Glutamatergic neuron (in vitro differentiated cells): ENCODE measurements at regions not wholly inside any gene's neighbourhood (a gene's known extent, or its start where the extent isn't known, plus 50 kb on each side); places are given as distances from the start of the nearest gene placed in this dataset.

ENCODE experiments used
- DNase-seq: peaks from one replicate; pipeline ENCODE4 v3.0.0; 2022
- H3K27ac Mint-ChIP-seq: one replicate; pipeline ENCODE4 v1.8.0; 2020; ENCODE audit warnings: mild to moderate bottlenecking, mixed read lengths, inconsistent platforms; ENCODE audit not compliant: unreplicated experiment
- H3K27me3 Mint-ChIP-seq: one replicate; pipeline ENCODE4 v1.8.0; 2020; ENCODE audit warnings: mild to moderate bottlenecking, moderate library complexity, mixed read lengths, inconsistent platforms; ENCODE audit not compliant: unreplicated experiment
- H3K36me3 Mint-ChIP-seq: one replicate; pipeline ENCODE4 v1.8.0; 2020; ENCODE audit warnings: mild to moderate bottlenecking, mixed read lengths, inconsistent platforms; ENCODE audit not compliant: unreplicated experiment
- H3K4me1 Mint-ChIP-seq: one replicate; pipeline ENCODE4 v1.8.0; 2020; ENCODE audit warnings: mild to moderate bottlenecking, low read depth, mixed read lengths, inconsistent platforms; ENCODE audit not compliant: unreplicated experiment
- H3K4me3 Mint-ChIP-seq: one replicate; pipeline ENCODE4 v1.8.0; 2020; ENCODE audit warnings: mild to moderate bottlenecking, mixed read lengths, inconsistent platforms; ENCODE audit not compliant: unreplicated experiment
- H3K9me3 Mint-ChIP-seq: one replicate; pipeline ENCODE4 v1.8.0; 2020; ENCODE audit warnings: mild to moderate bottlenecking, moderate library complexity, mixed read lengths, inconsistent platforms; ENCODE audit not compliant: unreplicated experiment
- TF ChIP-seq, protein P1 (sequence below): fragments of 200-600 bp; sonication (generic); IDR thresholded peaks from one replicate; pipeline ENCODE4 v1.5.0; 2021; ENCODE audit not compliant: partially characterized antibody, unreplicated experiment

DNA sequence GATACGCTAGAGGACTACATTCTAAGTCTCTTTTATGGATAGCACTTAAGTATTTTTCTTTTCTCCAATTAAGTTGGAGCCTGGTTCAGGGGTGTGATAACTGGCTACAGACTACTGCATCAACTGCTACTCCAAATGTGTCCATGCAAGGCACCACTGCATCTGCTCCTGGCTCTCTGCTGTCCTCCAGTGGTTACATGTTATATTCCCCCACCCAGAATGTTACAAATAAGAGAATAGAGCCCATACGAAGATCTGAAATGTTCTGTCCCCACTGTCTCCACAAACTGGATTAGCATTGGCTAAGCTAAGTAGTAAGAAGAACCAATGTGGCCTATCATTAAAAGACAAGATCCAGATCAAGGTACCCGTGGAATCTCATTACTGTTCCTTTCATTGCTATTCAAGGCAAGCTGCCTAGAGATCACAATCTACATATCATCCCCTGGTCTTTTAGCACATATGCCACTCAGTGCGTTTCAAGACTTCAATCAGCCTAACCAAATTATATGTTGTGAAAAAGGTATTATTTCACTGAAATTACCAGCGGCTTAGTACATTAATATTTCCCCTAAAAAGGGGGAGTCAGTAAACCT lies 308.3 kb upstream of the SLC8A1 start:
- no peaks in the 10 kb centered on the region for H3K9me3 Mint-ChIP-seq
- TF ChIP-seq, protein P1, sequence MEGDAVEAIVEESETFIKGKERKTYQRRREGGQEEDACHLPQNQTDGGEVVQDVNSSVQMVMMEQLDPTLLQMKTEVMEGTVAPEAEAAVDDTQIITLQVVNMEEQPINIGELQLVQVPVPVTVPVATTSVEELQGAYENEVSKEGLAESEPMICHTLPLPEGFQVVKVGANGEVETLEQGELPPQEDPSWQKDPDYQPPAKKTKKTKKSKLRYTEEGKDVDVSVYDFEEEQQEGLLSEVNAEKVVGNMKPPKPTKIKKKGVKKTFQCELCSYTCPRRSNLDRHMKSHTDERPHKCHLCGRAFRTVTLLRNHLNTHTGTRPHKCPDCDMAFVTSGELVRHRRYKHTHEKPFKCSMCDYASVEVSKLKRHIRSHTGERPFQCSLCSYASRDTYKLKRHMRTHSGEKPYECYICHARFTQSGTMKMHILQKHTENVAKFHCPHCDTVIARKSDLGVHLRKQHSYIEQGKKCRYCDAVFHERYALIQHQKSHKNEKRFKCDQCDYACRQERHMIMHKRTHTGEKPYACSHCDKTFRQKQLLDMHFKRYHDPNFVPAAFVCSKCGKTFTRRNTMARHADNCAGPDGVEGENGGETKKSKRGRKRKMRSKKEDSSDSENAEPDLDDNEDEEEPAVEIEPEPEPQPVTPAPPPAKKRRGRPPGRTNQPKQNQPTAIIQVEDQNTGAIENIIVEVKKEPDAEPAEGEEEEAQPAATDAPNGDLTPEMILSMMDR: peak; percentile 36
- no peak overlapping the region for H3K27ac Mint-ChIP-seq
- no peaks in the 10 kb centered on the region for H3K4me1 Mint-ChIP-seq
- DNase-seq: peak; percentile 32
- H3K36me3 Mint-ChIP-seq: no peaks in the 10 kb centered on the region
- H3K27me3 Mint-ChIP-seq: no peaks in the 10 kb centered on the region
- H3K4me3 Mint-ChIP-seq: no peak overlapping the region

DNA sequence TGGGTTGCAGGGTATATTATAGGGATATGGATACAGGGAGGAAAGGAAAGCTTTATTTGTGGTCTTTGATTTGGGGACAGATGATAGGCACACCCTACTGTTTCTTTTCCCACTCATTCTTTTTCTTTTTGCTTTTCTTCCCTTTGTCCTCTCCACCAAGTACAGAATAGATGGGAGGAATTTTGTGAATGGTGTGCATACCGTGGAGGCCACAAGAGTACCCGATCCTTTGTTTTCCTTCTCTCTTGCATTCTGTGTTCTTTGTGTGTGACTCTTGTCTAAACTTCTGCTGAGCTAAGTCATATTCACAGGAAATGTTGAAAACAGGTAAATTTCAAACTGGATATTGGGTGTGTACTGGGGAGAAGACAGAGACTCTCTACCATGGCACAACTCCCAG lies 321.4 kb upstream of the SLC8A1 start:
- Mint-ChIP-seq H3K27ac (no peak overlapping the region), H3K9me3 (no peaks in the 10 kb centered on the region), H3K4me1 (no peaks in the 10 kb centered on the region), H3K4me3 (no peak overlapping the region), H3K27me3 (no peaks in the 10 kb centered on the region), H3K36me3 (no peaks in the 10 kb centered on the region)
- DNase-seq: no peak
- TF ChIP-seq, protein P1: no peak

DNA sequence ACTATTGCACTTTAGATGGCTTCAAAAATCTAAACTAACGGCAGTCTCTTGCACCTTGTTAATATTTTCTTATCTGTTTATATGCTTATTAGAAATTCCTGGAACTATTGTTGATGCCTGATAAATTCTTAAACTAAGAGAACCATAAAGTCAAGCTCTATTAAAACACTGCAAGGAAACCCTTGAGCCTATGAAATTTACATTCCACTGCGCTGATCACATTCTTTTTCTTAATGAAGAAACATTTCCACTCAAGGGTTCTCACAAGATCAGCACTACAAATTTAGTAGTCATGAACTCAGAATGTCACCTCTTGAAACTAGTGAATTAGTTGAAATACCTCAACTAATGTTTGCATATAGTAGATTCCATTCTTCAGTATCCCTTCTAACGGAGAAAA lies 331.8 kb upstream of the SLC8A1 start:
- Mint-ChIP-seq H3K4me3 (no peak overlapping the region), H3K9me3 (peaks cover 2% of the 10 kb centered on the region), H3K4me1 (no peaks in the 10 kb centered on the region), H3K36me3 (no peaks in the 10 kb centered on the region), H3K27ac (no peak overlapping the region), H3K27me3 (no peaks in the 10 kb centered on the region)
- TF ChIP-seq, protein P1: no peak
- DNase-seq: no peak

DNA sequence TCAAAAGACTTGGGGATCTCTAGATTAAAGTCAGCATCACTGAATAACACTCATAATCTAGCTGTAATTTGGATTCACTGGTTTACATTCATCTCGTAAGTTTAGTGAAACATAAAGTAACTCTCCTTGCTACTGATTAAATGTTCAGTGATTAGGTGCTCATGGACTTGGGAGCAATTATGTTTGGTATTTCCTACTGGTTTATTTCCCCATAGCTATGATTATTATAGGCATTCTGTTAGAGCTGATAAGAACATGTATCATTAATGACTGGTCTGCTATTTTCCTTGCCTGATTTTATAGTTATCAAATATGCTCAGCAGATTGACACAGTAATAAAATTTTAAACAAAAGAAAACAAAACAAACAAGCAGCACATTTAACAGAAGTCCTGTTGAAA lies 334.7 kb upstream of the SLC8A1 start:
- Mint-ChIP-seq H3K27me3 (no peaks in the 10 kb centered on the region), H3K27ac (no peak overlapping the region), H3K36me3 (no peaks in the 10 kb centered on the region), H3K4me3 (no peak overlapping the region), H3K4me1 (no peaks in the 10 kb centered on the region), H3K9me3 (peaks cover 2% of the 10 kb centered on the region)
- no peak for DNase-seq
- TF ChIP-seq, protein P1: no peak

DNA sequence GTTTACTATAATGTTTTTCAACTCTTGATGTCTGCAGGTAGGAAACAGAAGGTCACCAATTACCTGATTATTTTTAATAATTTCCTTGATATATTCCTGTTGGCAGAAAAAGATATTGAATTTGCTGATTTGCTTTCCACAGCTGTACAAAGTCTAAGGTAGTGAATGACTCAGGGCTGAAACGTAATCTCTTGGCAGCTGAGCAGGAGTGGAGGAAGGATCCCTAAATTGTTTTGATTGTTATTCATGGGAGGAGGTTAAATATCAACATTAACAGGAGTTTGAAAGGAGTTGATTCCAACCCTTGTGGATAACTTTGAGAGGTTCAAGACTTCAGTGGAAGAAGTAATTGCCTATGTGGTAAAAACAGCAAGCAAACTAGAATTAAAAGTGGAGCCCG lies 345.2 kb upstream of the SLC8A1 start:
- no peak overlapping the region for H3K4me3 Mint-ChIP-seq
- no peak for DNase-seq
- no peaks in the 10 kb centered on the region for H3K9me3 Mint-ChIP-seq
- no peak overlapping the region for H3K27ac Mint-ChIP-seq
- no peaks in the 10 kb centered on the region for H3K4me1 Mint-ChIP-seq
- no peaks in the 10 kb centered on the region for H3K36me3 Mint-ChIP-seq
- TF ChIP-seq, protein P1: no peak
- H3K27me3 Mint-ChIP-seq: no peaks in the 10 kb centered on the region
